ENCODE measurements at regions not wholly inside any gene's neighbourhood (a gene's known extent, or its start where the extent isn't known, plus 50 kb on each side); places are given as distances from the start of the nearest gene placed in this dataset.

DNA sequence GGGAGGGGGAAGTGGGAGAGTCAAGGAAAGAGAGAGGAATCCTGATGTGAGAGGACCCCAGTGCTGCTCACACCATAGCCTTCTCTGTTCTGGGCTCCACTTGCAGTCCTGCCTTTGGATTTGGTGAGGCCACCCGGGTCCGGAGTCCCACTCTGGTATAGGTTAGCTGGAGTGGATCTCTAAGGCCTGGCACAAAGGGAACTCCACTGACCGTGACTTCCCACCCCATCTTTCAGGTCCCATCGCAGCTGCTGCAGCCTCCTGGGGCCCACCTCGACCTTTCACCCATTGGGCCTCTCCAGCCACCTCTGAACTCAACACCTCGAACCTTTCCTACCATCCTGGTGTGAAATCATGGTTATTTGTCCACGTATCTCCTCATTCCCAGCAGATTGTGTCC is 324.4 kb downstream of the MATN1 start:
- CTCF ChIA-PET, result interaction anchor here (2.8 kb wide), 1 partner anchor 18 kb away, joined by 15 read pairs; no protein-coding TSS in a partner anchor
- H3K9me3 ChIP-seq, result no peaks in the 10 kb centered on the region
- FAIRE-seq (no peak), DNase-seq (ENCODE audit: low read depth in 1 of 2, low spot score in 1 of 2) (no peak), ATAC-seq (no peak)
- H3K4me1 ChIP-seq, result no peaks in the 10 kb centered on the region
- H3K4me2 ChIP-seq, result no peak overlapping the region
- no peak overlapping the region for H3K27ac ChIP-seq
- TF ChIP-seq ZNF302 (CRISPR knock-in tag; IDR thresholded peaks at IDR 0.05), result no peak
- TF ChIP-seq KDM1A (IDR thresholded peaks at IDR 0.05; ENCODE audit: low read depth), result no peak
- no peak for TF ChIP-seq JUNB (IDR thresholded peaks at IDR 0.05)
- TF ChIP-seq, protein P1, sequence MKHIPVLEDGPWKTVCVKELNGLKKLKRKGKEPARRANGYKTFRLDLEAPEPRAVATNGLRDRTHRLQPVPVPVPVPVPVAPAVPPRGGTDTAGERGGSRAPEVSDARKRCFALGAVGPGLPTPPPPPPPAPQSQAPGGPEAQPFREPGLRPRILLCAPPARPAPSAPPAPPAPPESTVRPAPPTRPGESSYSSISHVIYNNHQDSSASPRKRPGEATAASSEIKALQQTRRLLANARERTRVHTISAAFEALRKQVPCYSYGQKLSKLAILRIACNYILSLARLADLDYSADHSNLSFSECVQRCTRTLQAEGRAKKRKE (CRISPR knock-in tag; IDR thresholded peaks at IDR 0.05; ENCODE audit: low read depth), result no peak
- no peak for TF ChIP-seq CBX2 (IDR thresholded peaks at IDR 0.05; ENCODE audit: borderline replicate concordance, low read depth)
- no peak for TF ChIP-seq TFCP2L1 (CRISPR knock-in tag; IDR thresholded peaks at IDR 0.05)
- no peak for TF ChIP-seq RCOR1 (IDR thresholded peaks at IDR 0.05; ENCODE audit: low read depth, low read length)
- no peak for TF ChIP-seq RAD21 (conservative IDR thresholded peaks at IDR 0.05 in 1 of 2, IDR thresholded peaks at IDR 0.05 in 1 of 2)
- TF ChIP-seq HOXB5 (CRISPR knock-in tag; IDR thresholded peaks at IDR 0.05), result no peak
- TF ChIP-seq HEYL (CRISPR knock-in tag; IDR thresholded peaks at IDR 0.05), result no peak
- TF ChIP-seq HOXB13 (CRISPR knock-in tag; IDR thresholded peaks at IDR 0.05; ENCODE audit: low read depth), result no peak
- TF ChIP-seq ZFP36 (IDR thresholded peaks at IDR 0.05; ENCODE audit: borderline replicate concordance, partially characterized antibody), result no peak
- no peak for TF ChIP-seq MAZ (IDR thresholded peaks at IDR 0.05; ENCODE audit: borderline replicate concordance, low read depth, low read length)
- WGBS (ENCODE audit: missing lambda C conversion rate), result 45% methylated on average over 7 of the region's 7 CpGs
- no peak overlapping the region for H3K4me3 ChIP-seq
- POLR2A ChIA-PET, result no interaction called here

GRCh38 chr1:30397576-30397975 is 325.8 kb downstream of the MATN1 start:
- no peak overlapping the region for H3K27ac ChIP-seq
- H3K4me2 ChIP-seq, result no peak overlapping the region
- no peak for ATAC-seq
- 52% methylated on average over 6 of the region's 6 CpGs for WGBS (ENCODE audit: missing lambda C conversion rate)
- FAIRE-seq, result no peak
- DNase-seq (ENCODE audit: low read depth in 1 of 2, low spot score in 1 of 2), result no peak
- CTCF ChIA-PET, result interaction anchor here (1.5 kb wide), 1 partner anchor 17 kb away, joined by 6 read pairs; no protein-coding TSS in a partner anchor
- TF ChIP-seq HMGXB4 (CRISPR knock-in tag; IDR thresholded peaks at IDR 0.05; ENCODE audit: borderline replicate concordance) (no peak), MAFK (IDR thresholded peaks at IDR 0.05; ENCODE audit: partially characterized antibody) (no peak), FOSL2 (IDR thresholded peaks at IDR 0.05) (no peak), FOSL2 (CRISPR knock-in tag; IDR thresholded peaks at IDR 0.05) (no peak)
- TF ChIP-seq, protein P2, sequence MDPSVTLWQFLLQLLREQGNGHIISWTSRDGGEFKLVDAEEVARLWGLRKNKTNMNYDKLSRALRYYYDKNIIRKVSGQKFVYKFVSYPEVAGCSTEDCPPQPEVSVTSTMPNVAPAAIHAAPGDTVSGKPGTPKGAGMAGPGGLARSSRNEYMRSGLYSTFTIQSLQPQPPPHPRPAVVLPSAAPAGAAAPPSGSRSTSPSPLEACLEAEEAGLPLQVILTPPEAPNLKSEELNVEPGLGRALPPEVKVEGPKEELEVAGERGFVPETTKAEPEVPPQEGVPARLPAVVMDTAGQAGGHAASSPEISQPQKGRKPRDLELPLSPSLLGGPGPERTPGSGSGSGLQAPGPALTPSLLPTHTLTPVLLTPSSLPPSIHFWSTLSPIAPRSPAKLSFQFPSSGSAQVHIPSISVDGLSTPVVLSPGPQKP (IDR thresholded peaks at IDR 0.05; ENCODE audit: low read depth, low read length), result no peak
- TF ChIP-seq, protein P1 (CRISPR knock-in tag; IDR thresholded peaks at IDR 0.05; ENCODE audit: low read depth), result no peak
- H3K4me1 ChIP-seq, result no peaks in the 10 kb centered on the region
- POLR2A ChIA-PET, result no interaction called here
- H3K4me3 ChIP-seq, result no peak overlapping the region
- H3K9me3 ChIP-seq, result no peaks in the 10 kb centered on the region

DNA sequence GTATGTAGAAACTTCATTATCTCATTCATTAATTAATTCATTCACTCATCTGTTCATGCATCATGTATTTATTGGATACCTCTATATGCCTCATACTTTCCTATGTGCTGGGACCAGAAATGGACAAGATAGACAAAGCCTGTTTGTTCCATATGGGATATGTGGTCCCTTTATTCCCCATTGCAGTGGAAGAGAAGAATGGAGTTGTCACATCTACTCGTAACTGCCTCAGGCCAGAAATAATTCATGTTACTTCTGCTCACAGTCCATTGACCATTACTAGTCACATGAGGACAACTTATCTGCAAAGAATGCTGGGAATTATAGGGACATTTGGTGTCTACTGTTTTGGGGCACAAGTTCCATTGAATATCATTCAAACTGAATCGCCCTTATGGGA is 327.8 kb downstream of the MATN1 start:
- Histone ChIP-seq H3K4me1 (no peaks in the 10 kb centered on the region), H3K4me2 (no peak overlapping the region), H3K27ac (no peak overlapping the region), H3K4me3 (no peak overlapping the region), H3K9me3 (no peaks in the 10 kb centered on the region)
- 28% methylated on average over 2 of the region's 2 CpGs for WGBS (ENCODE audit: missing lambda C conversion rate)
- TF ChIP-seq CHD4 (IDR thresholded peaks at IDR 0.05; ENCODE audit: borderline replicate concordance), result no peak
- TF ChIP-seq BCL3 (IDR thresholded peaks at IDR 0.05), result no peak
- no peak for TF ChIP-seq GATA3 (IDR thresholded peaks at IDR 0.05; ENCODE audit: borderline replicate concordance)
- no peak for TF ChIP-seq FOSL2 (IDR thresholded peaks at IDR 0.05)
- TF ChIP-seq FOSL2 (CRISPR knock-in tag; IDR thresholded peaks at IDR 0.05), result no peak
- no peak for TF ChIP-seq NR3C1 (IDR thresholded peaks at IDR 0.05)
- no peak for TF ChIP-seq KDM1A (IDR thresholded peaks at IDR 0.05; ENCODE audit: low read depth)
- no peak for TF ChIP-seq RCOR1 (IDR thresholded peaks at IDR 0.05; ENCODE audit: low read depth, low read length)
- TF ChIP-seq CBX8 (IDR thresholded peaks at IDR 0.05), result no peak
- no peak for TF ChIP-seq CBX2 (IDR thresholded peaks at IDR 0.05; ENCODE audit: borderline replicate concordance, low read depth)
- no peak for TF ChIP-seq RAD21 (conservative IDR thresholded peaks at IDR 0.05 in 1 of 2, IDR thresholded peaks at IDR 0.05 in 1 of 2)
- TF ChIP-seq, protein P3, sequence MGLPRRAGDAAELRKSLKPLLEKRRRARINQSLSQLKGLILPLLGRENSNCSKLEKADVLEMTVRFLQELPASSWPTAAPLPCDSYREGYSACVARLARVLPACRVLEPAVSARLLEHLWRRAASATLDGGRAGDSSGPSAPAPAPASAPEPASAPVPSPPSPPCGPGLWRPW (IDR thresholded peaks at IDR 0.05), result no peak
- ChIA-PET CTCF (no interaction called here), POLR2A (no interaction called here)
- FAIRE-seq, result no peak
- no peak for ATAC-seq
- DNase-seq (ENCODE audit: low read depth in 1 of 2, low spot score in 1 of 2), result no peak
